22Rv1 (cell line): ENCODE measurements at regions not wholly inside any gene's neighbourhood (a gene's known extent, or its start where the extent isn't known, plus 50 kb on each side); places are given as distances from the start of the nearest gene placed in this dataset.

Experiments
- CTCF ChIP-seq: fragments of 450-650 bp; IDR thresholded peaks from 2 replicates; pipeline ENCODE4 v1.5.1; 2017; ENCODE audit warnings: mild to moderate bottlenecking
- ZFX ChIP-seq: fragments of 450-650 bp; IDR thresholded peaks from 2 replicates; pipeline ENCODE4 v1.6.1; 2017; ENCODE audit warnings: antibody characterized with exemption, borderline replicate concordance

- TF ChIP-seq CTCF (no peak), ZFX (no peak)
These were observed 718.5 kb downstream of the UQCRFS1 start for GRCh38 chr19:28494461-28494860.
